ENCODE measurements at regions not wholly inside any gene's neighbourhood (a gene's known extent, or its start where the extent isn't known, plus 50 kb on each side); places are given as distances from the start of the nearest gene placed in this dataset.
A peak's percentile ranks its signal among the peaks of the same experiment; 100 is the strongest.

GRCh38 chr15:47496343-47497185 lies 220.7 kb upstream of the SEMA6D start:
- no peak for DNase-seq

- DNase-seq: no peak
Observed at GRCh38 chr15:47500842-47501241, 216.5 kb upstream of the SEMA6D start.

- DNase-seq: no peak
Observed at GRCh38 chr15:47502041-47502440, 215.3 kb upstream of the SEMA6D start.

GRCh38 chr15:47503876-47504275 lies 213.4 kb upstream of the SEMA6D start:
- DNase-seq: no peak

- no peak for DNase-seq
Observed at GRCh38 chr15:47504624-47505256, 212.6 kb upstream of the SEMA6D start.

GRCh38 chr15:47505712-47506328 lies 211.5 kb upstream of the SEMA6D start:
- DNase-seq: no peak

- peak; percentile 72 for DNase-seq
Observed at GRCh38 chr15:47506329-47507100, 210.8 kb upstream of the SEMA6D start.

GRCh38 chr15:47507221-47507985 lies 209.9 kb upstream of the SEMA6D start:
- peak; percentile 75 for DNase-seq

- DNase-seq: no peak
Observed at GRCh38 chr15:47511261-47511660, 206.0 kb upstream of the SEMA6D start.

GRCh38 chr15:47513471-47513870 lies 203.8 kb upstream of the SEMA6D start:
- DNase-seq: peak; percentile 16

GRCh38 chr15:47514200-47514652 lies 203.1 kb upstream of the SEMA6D start:
- no peak for DNase-seq

GRCh38 chr15:47516558-47516957 lies 200.7 kb upstream of the SEMA6D start:
- no peak for DNase-seq

GRCh38 chr15:47516972-47517371 lies 200.3 kb upstream of the SEMA6D start:
- DNase-seq: no peak

- DNase-seq: no peak
Observed at GRCh38 chr15:47517737-47518136, 199.6 kb upstream of the SEMA6D start.

- no peak for DNase-seq
Observed at GRCh38 chr15:47523681-47524475, 193.4 kb upstream of the SEMA6D start.

GRCh38 chr15:47529241-47529640 lies 188.1 kb upstream of the SEMA6D start:
- no peak for DNase-seq

- no peak for DNase-seq
Observed at GRCh38 chr15:47534673-47535072, 182.6 kb upstream of the SEMA6D start.

GRCh38 chr15:47541562-47541961 lies 175.7 kb upstream of the SEMA6D start:
- DNase-seq: no peak

GRCh38 chr15:47542312-47542989 lies 174.9 kb upstream of the SEMA6D start:
- DNase-seq: no peak

- DNase-seq: no peak
Observed at GRCh38 chr15:47548231-47548630, 169.1 kb upstream of the SEMA6D start.

- DNase-seq: no peak
Observed at GRCh38 chr15:47548986-47549385, 168.3 kb upstream of the SEMA6D start.
